ENCODE measurements at regions not wholly inside any gene's neighbourhood (a gene's known extent, or its start where the extent isn't known, plus 50 kb on each side); places are given as distances from the start of the nearest gene placed in this dataset.

GRCh38 chrX:45761920-45762319 lies 561.2 kb upstream of the DIPK2B start:
- DNase-seq (ENCODE audit: low read depth) = no peak
- no peak for TF ChIP-seq CTCF (conservative IDR thresholded peaks at IDR 0.05; ENCODE audit: low read depth, low read length)
- no peak overlapping the region for H3K4me3 ChIP-seq (ENCODE audit: low read length)

GRCh38 chrX:45760187-45760742 lies 559.6 kb upstream of the DIPK2B start:
- H3K4me3 ChIP-seq (ENCODE audit: low read length) = no peak overlapping the region
- no peak for DNase-seq (ENCODE audit: low read depth)
- TF ChIP-seq CTCF (conservative IDR thresholded peaks at IDR 0.05; ENCODE audit: low read depth, low read length) = no peak

- DNase-seq (ENCODE audit: low read depth) = no peak
- TF ChIP-seq CTCF (conservative IDR thresholded peaks at IDR 0.05; ENCODE audit: low read depth, low read length) = no peak
- no peak overlapping the region for H3K4me3 ChIP-seq (ENCODE audit: low read length)
These were observed 558.2 kb upstream of the DIPK2B start for GRCh38 chrX:45758738-45759397.

GRCh38 chrX:45758319-45758718 lies 557.6 kb upstream of the DIPK2B start:
- DNase-seq (ENCODE audit: low read depth) = no peak
- no peak overlapping the region for H3K4me3 ChIP-seq (ENCODE audit: low read length)
- TF ChIP-seq CTCF (conservative IDR thresholded peaks at IDR 0.05; ENCODE audit: low read depth, low read length) = no peak

- no peak overlapping the region for H3K4me3 ChIP-seq (ENCODE audit: low read length)
- DNase-seq (ENCODE audit: low read depth) = no peak
- TF ChIP-seq CTCF (conservative IDR thresholded peaks at IDR 0.05; ENCODE audit: low read depth, low read length) = no peak
These were observed 556.6 kb upstream of the DIPK2B start for GRCh38 chrX:45757272-45757671.

GRCh38 chrX:45756557-45756956 lies 555.9 kb upstream of the DIPK2B start:
- no peak for DNase-seq (ENCODE audit: low read depth)
- H3K4me3 ChIP-seq (ENCODE audit: low read length) = no peak overlapping the region
- TF ChIP-seq CTCF (conservative IDR thresholded peaks at IDR 0.05; ENCODE audit: low read depth, low read length) = no peak

GRCh38 chrX:45755703-45756102 lies 555.0 kb upstream of the DIPK2B start:
- H3K4me3 ChIP-seq (ENCODE audit: low read length) = no peak overlapping the region
- DNase-seq (ENCODE audit: low read depth) = no peak
- TF ChIP-seq CTCF (conservative IDR thresholded peaks at IDR 0.05; ENCODE audit: low read depth, low read length) = no peak
